PC-9 (cell line): ENCODE measurements at regions not wholly inside any gene's neighbourhood (a gene's known extent, or its start where the extent isn't known, plus 50 kb on each side); places are given as distances from the start of the nearest gene placed in this dataset.

Source experiments
- BruUV-seq: library from RNA; stranded (reverse); fragments of 400-500 nt; replicated peaks from 2 replicates; lab custom pipeline; 2021; lab: Mats Ljungman, UMichigan
- CTCF ChIA-PET: fragments of 300-600 bp; sonication (Branson Sonifier 250); formaldehyde crosslinking; loops from one replicate; lab custom pipeline; 2022; ENCODE audit warnings: antibody characterized with exemption; lab: Charles Lee
- POLR2A ChIA-PET: fragments of 300-600 bp; sonication (Branson Sonifier 250); formaldehyde crosslinking; loops from one replicate; lab custom pipeline; 2022; ENCODE audit warnings: antibody characterized with exemption; ENCODE audit not compliant: unreplicated experiment; lab: Charles Lee
- DNase-seq, 2 experiments: peaks; one replicate each; pipeline versions ENCODE4 v3.0.0 to v3.0.0-alpha.2; 2015 to 2022; ENCODE audit warnings: mixed read lengths in 1 of 2
- H2AFZ ChIP-seq: fragments of 200-600 bp; sonication (generic); 2 replicates; pipeline ENCODE4 v1.8.1; 2017; ENCODE audit warnings: antibody characterized with exemption
- H3F3A ChIP-seq: fragments of 200-600 bp; sonication (generic); 2 replicates; pipeline ENCODE4 v1.8.1; 2017; ENCODE audit warnings: antibody characterized with exemption, mild to moderate bottlenecking, low read depth; ENCODE audit not compliant: insufficient read depth
- H3K27ac ChIP-seq: fragments of 200-600 bp; sonication (generic); 2 replicates; pipeline ENCODE4 v1.6.1; 2016; ENCODE audit warnings: mixed run types
- H3K27me3 ChIP-seq: fragments of 200-600 bp; sonication (generic); 2 replicates; pipeline ENCODE4 v1.6.1; 2016; ENCODE audit warnings: low read depth, mixed run types; ENCODE audit not compliant: insufficient read depth
- H3K36me3 ChIP-seq: fragments of 200-600 bp; sonication (generic); 2 replicates; pipeline ENCODE4 v1.6.1; 2016; ENCODE audit warnings: low read depth, mixed run types
- H3K4me1 ChIP-seq: fragments of 200-600 bp; sonication (generic); replicated peaks from 2 replicates; pipeline ENCODE4 v1.6.1; 2016; ENCODE audit warnings: mixed run types; ENCODE audit not compliant: insufficient read depth
- H3K4me2 ChIP-seq: fragments of 200-600 bp; sonication (generic); 2 replicates; pipeline ENCODE4 v1.6.1; 2017; ENCODE audit warnings: mixed run types
- H3K4me3 ChIP-seq: fragments of 200-600 bp; sonication (generic); 2 replicates; pipeline ENCODE4 v1.6.1; 2016; ENCODE audit warnings: mixed run types
- H3K79me2 ChIP-seq: fragments of 200-600 bp; sonication (generic); 2 replicates; pipeline ENCODE4 v1.6.1; 2017; ENCODE audit warnings: low read depth, mixed run types
- H3K9me2 ChIP-seq: fragments of 200-600 bp; sonication (generic); 2 replicates; pipeline ENCODE4 v1.8.1; 2017; ENCODE audit warnings: mild to moderate bottlenecking; ENCODE audit not compliant: insufficient read depth
- H3K9me3 ChIP-seq: fragments of 200-600 bp; sonication (generic); 2 replicates; pipeline ENCODE4 v1.8.1; 2016; ENCODE audit warnings: low read depth; ENCODE audit not compliant: insufficient read depth
- H4K20me1 ChIP-seq: fragments of 200-600 bp; sonication (generic); 2 replicates; pipeline ENCODE4 v1.8.1; 2017; ENCODE audit not compliant: insufficient read depth
- EZH2 ChIP-seq: fragments of 200-600 bp; sonication (generic); IDR thresholded peaks from 2 replicates; pipeline ENCODE4 v1.8.0; 2017; ENCODE audit warnings: antibody characterized with exemption, low read depth
- intact Hi-C: fragments of 100-400 bp; cut with micrococcal nuclease; formaldehyde crosslinking; loops from one replicate; pipeline ENCODE4 v1.10.0; 2022; ENCODE audit not compliant: unreplicated experiment
- TF ChIP-seq, protein P1 (sequence below): fragments of 200-600 bp; sonication (generic); conservative IDR thresholded peaks from 2 replicates; pipeline ENCODE4 v1.6.1; 2017; ENCODE audit warnings: mixed run types, antibody characterized with exemption, mild to moderate bottlenecking, moderate library complexity

DNA sequence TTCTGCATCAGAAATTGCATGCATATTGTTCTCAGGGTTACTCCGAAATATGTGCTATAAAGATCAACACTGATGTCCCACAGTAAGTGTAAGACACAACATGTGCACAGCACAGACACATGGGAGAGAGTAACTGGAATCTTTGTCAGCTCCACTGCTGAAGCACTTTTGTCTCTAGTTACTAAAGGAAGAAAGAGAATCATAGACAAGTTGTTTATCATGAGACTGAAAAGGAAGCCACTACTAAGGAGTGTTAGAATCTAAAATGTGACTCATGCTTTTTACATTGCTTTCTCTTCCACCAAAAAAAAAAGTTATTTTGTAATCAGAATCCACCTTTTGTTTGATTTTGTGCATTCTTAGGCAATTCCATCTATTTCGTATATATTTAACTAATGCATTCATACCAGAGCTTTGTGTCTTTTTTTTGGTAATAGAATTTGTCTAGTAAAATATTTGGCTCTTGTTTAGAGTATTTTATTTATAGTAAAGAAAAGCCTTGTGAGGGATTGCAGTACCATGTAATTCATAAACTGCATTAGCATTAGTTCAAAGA, 502.4 kb downstream of the FBXO15 start:
- H3K79me2 ChIP-seq = no peaks in the 10 kb centered on the region
- no peaks in the 10 kb centered on the region for H3K36me3 ChIP-seq
- H3F3A ChIP-seq = 0 out of 2 replicates have a peak, but pooled peaks cover 2% of the 10 kb centered on the region
- TF ChIP-seq EZH2 = no peak
- TF ChIP-seq, protein P1, sequence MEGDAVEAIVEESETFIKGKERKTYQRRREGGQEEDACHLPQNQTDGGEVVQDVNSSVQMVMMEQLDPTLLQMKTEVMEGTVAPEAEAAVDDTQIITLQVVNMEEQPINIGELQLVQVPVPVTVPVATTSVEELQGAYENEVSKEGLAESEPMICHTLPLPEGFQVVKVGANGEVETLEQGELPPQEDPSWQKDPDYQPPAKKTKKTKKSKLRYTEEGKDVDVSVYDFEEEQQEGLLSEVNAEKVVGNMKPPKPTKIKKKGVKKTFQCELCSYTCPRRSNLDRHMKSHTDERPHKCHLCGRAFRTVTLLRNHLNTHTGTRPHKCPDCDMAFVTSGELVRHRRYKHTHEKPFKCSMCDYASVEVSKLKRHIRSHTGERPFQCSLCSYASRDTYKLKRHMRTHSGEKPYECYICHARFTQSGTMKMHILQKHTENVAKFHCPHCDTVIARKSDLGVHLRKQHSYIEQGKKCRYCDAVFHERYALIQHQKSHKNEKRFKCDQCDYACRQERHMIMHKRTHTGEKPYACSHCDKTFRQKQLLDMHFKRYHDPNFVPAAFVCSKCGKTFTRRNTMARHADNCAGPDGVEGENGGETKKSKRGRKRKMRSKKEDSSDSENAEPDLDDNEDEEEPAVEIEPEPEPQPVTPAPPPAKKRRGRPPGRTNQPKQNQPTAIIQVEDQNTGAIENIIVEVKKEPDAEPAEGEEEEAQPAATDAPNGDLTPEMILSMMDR = no peak
- peaks cover 18% of the 10 kb centered on the region; the same call in 1 of the 2 replicates for H3K4me1 ChIP-seq
- no TSS peak for BruUV-seq
- H2AFZ ChIP-seq = no peak overlapping the region
- CTCF ChIA-PET = no interaction called here
- no peak overlapping the region for H3K4me2 ChIP-seq
- H3K27me3 ChIP-seq = no peaks in the 10 kb centered on the region
- POLR2A ChIA-PET = no interaction called here
- H3K4me3 ChIP-seq = no peak overlapping the region
- H3K9me3 ChIP-seq = no peaks in the 10 kb centered on the region; the same call in 1 of the 2 replicates
- 0 out of 2 replicates have a peak, but pooled peaks cover 5% of the 10 kb centered on the region for H3K9me2 ChIP-seq
- no peak for DNase-seq
- intact Hi-C loops = no loop called here
- no peaks in the 10 kb centered on the region for H4K20me1 ChIP-seq
- no peak overlapping the region for H3K27ac ChIP-seq

DNA sequence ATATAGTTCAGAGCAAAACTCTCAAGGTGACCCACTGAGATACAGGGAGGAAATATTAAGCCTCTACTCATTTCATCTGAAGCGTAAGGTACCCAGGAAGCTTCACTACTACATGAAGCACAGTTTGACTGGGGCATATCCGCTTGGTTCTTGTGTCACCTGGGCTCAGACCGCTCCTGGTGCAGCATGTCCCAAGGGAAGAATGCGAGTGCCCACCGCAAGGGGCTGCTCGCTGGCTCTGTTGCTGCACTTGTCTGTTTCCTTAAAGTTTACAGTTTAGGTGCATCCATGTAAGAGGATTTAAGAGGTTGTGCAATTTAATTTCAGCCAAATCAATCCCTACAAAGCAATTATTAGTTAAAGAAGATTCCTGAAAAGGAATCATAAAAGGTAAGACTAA, 507.8 kb downstream of the FBXO15 start:
- intact Hi-C loops = no loop called here
- no peak for TF ChIP-seq EZH2
- TF ChIP-seq, protein P1 = no peak
- no TSS peak for BruUV-seq
- Histone ChIP-seq H3K4me1 (peaks cover 10% of the 10 kb centered on the region; the same call in 1 of the 2 replicates), H3K27me3 (no peaks in the 10 kb centered on the region), H3K36me3 (no peaks in the 10 kb centered on the region), H3K4me3 (no peak overlapping the region), H3K4me2 (no peak overlapping the region), H3K9me3 (peaks cover 2% of the 10 kb centered on the region), H3K27ac (no peak overlapping the region), H3K9me2 (no peaks in the 10 kb centered on the region), H4K20me1 (no peaks in the 10 kb centered on the region), H3F3A (no peaks in the 10 kb centered on the region), H2AFZ (no peak overlapping the region), H3K79me2 (no peaks in the 10 kb centered on the region)
- POLR2A ChIA-PET = no interaction called here
- no peak for DNase-seq
- CTCF ChIA-PET = no interaction called here

DNA sequence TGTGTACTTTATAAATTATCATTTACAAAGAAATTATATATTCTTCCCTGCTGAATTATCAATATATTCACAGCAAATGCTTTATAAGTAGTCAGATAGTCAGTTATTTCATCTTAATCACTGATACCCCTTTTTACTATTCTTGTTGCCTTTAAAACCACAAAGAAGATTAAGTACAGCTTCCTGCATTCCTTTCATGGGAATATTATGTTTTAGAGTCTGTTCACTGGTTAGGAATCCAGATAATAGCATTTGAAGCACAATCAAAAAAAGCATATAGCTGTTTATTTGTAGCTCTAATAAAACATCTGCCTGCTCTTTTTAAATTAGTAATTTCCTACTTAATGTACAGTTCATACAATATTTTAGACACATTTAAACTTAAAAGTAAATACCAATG, 508.9 kb downstream of the FBXO15 start:
- intact Hi-C loops = no loop called here
- Histone ChIP-seq H3K4me1 (peaks cover 9% of the 10 kb centered on the region; the same call in 1 of the 2 replicates), H3K27ac (no peak overlapping the region), H2AFZ (no peak overlapping the region), H3K79me2 (no peaks in the 10 kb centered on the region), H3F3A (no peaks in the 10 kb centered on the region), H3K27me3 (no peaks in the 10 kb centered on the region), H3K4me2 (no peak overlapping the region), H3K36me3 (no peaks in the 10 kb centered on the region), H3K4me3 (no peak overlapping the region), H4K20me1 (no peaks in the 10 kb centered on the region), H3K9me2 (no peaks in the 10 kb centered on the region), H3K9me3 (peaks cover 2% of the 10 kb centered on the region)
- TF ChIP-seq, protein P1 = no peak
- no peak for TF ChIP-seq EZH2
- DNase-seq = peak in 1 of 2 experiments; percentile 41
- ChIA-PET POLR2A (interaction anchor here (0.6 kb wide), 1 partner anchor 41 kb away, joined by 5 read pairs; no protein-coding TSS in a partner anchor), CTCF (no interaction called here)
- no TSS peak for BruUV-seq
